HG03060 (cell line): ENCODE measurements at regions not wholly inside any gene's neighbourhood (a gene's known extent, or its start where the extent isn't known, plus 50 kb on each side); places are given as distances from the start of the nearest gene placed in this dataset.
"Not testable (repeated sequence)": the region's sequence is repeated elsewhere in the genome, so short reads cannot be mapped to it uniquely, and the experiment has no call there.

Experiments
- ATAC-seq: cut with Tn5 transposase; IDR thresholded peaks from one replicate; pipeline ENCODE4 v1.9.1; 2021; ENCODE audit warnings: low read depth, moderate number of reproducible peaks; ENCODE audit not compliant: unreplicated experiment

DNA sequence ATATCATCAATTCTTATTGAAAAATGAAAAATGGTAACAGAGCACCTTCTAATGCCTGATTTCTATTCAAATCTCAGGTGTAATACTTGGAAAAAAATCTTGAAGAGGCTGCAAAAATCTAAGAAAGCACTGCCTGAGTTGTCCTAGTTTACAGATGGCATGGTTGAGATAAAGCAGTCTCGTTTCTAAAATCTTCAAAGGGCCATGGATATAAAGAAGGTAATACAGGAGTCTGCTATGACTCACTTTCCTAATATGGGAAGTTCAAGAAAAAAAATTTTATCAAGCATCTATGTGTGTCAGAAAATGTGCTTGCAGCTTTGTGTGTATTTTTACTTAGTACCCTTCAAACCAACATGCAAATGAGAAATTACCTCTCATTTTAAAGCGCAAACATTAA, 163.3 kb downstream of the DMAC1 start:
- no peak for ATAC-seq

DNA sequence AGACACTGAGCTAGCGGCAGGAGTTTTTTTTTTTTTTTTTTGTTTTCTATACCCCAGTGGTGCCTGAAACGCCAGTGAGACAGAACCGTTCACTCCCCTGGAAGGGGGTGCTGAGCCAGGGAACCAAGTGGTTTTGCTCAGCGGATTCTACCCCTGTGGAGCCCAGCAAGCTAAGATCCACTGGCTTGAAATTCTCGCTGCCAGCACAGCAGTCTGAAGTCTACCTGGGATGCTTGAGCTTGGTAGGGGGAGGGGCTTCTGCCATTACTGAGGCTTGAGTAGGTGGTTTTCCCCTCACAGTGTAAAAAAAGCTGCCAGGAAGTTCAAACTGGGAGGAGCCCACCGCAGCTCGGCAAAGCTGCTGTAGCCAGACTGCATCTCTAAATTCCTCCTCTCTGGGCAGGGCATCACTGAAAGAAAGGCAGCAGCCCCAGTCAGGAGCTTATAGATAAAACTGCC, 173.0 kb downstream of the DMAC1 start:
- ATAC-seq = not testable (repeated sequence)

DNA sequence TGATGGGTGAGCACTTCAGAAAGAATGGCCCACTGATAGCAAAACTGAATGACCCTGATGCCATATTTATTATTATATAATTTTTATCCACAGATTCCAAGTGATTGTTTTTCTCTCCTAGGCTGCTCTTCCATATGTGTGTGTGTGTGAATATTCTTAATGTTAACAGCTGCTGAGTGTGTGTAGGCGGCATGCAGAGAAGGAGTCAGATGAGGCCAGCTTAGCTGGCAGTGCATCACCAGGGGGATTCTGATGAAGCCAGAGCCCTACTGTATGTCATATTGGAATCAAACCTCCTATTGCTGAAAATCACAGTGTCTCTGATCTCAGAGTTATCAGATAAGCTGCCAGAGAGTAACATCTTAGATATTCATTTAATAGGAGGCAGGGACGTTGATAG, 177.1 kb downstream of the DMAC1 start:
- no peak for ATAC-seq

DNA sequence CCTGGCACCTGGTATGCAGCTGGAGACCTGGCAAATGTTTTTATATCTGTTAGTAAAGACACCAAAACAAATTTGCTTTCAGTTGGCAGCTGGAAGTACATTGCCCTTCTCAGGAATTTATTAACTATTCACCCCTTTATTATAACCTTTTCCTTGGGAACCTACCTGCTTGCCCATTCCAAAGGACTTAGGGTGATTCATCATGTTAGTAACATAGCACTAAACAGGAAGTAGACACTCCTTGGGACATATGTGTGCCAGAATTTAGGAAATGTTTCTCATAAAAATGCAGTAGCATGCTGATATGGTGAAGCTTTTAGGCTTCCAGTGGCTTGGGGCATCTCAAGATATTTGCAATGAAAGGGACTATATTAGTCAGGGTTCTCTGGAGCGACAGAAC, 184.2 kb downstream of the DMAC1 start:
- ATAC-seq = no peak

DNA sequence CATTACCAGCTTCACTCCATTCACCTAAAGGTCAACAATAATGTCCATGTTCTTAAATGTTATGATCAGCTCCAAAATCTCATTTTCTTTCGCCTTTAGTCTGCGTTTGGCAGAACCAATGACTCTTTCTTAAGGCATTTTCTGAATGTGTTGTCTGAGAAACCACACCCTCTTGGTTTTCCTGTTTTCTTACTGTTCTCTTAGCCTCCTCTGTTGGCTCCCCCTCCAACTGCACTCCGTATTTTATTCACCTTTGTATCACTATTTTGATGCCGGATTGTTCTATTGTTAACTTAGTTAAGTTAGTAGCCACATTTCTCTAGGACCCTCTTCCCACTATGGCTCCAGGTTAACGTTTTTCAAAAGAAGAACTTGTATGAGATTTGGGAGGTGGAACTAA, 185.6 kb downstream of the DMAC1 start:
- no peak for ATAC-seq

DNA sequence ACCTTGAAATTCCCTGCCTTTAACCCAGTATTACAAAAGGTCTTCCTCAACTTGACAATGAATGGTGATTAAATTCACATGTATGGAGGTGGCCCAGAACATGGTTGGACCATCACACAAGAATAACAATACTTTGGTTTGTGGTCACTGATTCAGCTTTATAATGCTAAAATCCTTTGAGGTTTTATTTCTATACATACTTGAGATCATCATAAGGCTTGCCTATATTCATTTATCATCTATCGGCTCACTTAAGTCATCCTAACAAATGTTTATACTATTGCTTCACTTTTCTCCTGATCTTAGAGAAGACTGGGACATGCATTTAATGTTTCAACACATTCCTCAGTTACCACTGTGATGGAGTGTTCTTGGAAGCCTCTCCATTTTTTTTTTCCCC, 191.3 kb downstream of the DMAC1 start:
- no peak for ATAC-seq

DNA sequence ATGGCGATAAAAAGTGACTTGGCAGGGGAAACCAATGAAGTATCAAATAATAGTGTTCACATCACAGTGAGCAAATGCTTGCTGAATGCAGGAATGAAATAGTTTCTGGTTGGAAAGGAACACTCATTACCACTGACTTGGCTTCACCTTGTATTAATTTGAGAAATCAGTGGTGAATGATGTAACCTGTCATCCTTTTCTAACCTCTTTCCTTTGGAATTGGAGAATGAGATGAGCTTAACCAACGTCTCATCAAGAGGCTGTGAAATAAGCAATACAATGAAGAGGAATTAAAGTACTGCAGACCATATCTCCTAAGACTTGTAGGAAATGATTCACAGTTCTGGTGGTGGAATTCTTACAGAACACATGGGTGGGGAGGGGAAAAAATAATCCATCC, 192.2 kb downstream of the DMAC1 start:
- ATAC-seq = no peak

DNA sequence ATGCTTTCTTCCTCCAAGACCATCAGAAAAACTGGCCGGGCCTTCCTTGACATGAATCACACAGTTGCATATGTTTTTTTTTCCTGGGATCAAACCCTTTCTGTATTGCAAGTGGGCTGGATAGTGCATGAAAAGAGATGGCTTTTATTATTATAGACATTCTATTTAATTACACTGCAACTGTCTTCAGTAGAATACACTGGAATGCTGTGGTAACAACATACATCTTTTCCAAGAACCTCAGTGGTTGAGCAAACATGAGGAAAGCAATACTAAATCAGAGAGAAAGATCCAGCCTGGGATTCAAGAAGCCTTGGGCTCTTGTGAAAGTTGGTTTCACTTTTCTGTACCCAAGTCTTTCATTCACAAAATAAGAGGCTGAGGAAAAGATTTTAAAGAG, 193.0 kb downstream of the DMAC1 start:
- ATAC-seq = no peak

DNA sequence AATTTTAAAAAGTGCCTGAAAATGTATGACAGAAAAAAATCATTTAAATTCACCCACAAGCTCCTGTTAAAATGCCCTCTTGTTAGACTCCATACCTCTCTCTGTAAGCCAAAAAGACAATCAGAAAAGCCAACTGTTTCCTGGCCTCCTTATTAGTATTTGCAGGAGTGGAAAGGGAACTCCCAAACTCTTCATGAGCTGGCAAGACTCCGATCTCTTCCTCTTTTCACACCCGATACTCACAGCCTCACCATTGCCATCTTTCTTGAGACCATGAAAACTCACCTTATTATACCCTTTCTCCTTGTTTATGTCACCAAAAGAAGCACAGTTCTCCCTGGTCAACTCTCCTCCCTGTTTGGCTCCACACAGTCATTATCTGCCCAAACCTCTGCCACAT, 197.8 kb downstream of the DMAC1 start:
- no peak for ATAC-seq

DNA sequence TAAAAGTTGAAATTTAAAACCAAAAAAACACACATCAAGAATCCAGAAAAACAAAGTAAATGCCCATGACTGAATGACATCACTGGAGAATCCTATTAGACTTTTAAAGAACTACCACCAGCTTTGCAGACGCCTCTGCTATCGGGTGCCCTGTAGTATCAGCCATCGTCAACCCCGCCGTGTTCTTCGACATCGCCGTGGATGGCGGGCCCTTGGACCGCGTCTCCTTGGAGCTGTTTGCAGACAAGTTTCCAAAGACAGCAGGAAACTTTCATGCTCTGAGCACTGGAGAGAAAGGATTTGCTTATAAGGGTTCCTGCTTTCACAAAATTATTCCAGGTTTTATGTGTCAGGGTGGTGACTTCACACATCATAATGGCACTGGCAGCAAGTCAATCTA, 201.9 kb downstream of the DMAC1 start:
- no peak for ATAC-seq

DNA sequence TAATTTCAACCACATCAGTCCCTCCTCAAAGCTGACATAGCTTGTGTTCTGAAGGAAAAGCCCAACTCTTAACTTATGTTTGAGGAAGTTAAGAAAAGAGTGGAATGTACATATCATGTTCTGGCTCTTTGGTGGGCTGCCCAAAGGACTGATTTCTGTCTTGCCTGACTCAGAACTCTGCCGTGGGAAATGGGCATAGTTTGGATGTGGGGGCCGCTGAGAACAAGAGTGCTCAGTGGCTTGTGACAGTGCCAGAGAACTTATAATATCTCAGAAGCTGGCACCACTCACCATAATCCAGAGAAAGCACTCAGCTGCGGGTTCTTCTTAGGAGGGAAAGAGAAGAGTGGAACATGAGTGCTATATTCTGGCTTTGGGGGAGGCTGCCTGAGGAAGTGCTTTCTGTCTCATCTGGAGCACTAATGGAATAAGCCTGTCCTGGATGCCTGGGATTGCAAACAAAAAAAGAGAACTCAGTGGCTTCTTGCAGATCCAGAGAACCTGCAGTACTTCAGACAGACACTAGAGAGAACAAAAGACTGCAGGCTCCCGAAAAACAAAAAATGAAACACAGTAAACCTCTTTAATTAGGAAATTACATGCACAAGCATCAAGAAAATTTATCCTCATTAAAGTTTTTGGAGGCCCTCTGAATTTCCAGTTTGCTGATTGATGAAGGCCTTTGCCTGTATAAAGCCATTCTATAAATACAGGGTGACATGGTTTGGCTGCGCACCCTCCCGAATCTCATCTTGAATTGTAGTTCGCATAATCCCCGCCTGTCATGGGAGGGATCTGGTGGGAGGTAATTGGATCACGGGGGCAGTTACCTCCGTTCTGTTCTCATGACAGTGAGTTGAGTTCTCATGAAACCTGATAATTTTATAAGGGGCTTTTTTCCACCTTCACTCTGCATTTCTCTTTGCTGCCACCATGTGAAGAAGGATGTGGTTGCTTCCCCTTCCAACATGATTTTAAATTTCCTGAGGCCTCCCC, 207.0 kb downstream of the DMAC1 start:
- no peak for ATAC-seq

DNA sequence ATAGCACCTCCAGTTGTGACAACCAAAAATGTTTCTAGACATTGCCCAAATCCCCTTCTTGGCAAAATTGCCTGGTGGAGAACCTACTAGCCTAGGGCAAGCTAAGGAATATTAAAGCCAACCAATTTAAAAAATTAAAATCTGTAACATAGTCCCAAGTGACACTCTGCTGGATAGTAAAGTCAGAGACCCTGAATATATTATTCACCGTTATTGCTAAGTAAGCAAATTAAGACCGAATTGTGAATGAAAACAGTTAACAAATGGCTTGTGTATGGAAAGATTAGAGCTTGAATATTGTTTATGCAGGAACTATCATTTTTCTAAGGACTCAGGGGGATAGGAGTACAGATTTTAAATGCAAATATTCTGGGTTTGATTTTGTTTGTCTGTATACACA, 208.1 kb downstream of the DMAC1 start:
- ATAC-seq = no peak

DNA sequence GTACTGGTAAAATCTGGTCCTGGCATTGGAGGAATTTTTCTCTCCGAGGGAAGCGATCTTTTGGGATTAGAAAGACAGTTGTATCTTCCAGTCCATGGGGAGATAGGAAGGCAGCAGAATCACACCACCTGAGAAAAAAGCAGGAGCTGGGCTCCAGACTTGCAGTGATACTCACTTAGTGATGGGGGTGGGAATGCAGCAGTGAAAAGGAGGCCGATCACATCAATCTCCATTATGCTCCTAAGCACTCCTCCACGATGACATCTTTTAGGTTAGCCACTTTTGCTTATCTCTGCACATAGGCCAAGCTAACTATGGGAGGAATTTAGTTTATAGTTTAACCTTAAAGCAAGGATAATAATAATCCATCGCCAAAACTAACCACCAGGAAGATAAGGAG, 219.0 kb downstream of the DMAC1 start:
- no peak for ATAC-seq

DNA sequence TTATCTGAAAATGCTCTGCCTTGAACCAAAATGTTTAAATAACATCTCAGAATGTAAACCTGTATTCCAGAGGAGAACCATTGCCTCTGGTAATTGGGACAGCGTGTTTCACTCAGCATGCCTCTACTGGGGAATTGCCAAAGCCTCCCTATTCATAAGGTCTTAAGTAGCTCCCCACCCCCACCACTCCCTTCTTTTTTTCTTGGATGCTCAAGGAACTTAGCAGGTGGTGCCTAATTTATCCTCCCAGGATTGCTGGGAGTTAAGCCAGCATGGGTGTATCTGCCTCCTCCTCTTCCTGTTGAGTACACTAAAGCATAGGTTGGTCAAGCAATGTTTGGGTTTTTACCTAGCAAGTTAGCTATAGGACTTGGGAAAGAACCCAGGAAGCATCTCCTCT, 220.2 kb downstream of the DMAC1 start:
- no peak for ATAC-seq

DNA sequence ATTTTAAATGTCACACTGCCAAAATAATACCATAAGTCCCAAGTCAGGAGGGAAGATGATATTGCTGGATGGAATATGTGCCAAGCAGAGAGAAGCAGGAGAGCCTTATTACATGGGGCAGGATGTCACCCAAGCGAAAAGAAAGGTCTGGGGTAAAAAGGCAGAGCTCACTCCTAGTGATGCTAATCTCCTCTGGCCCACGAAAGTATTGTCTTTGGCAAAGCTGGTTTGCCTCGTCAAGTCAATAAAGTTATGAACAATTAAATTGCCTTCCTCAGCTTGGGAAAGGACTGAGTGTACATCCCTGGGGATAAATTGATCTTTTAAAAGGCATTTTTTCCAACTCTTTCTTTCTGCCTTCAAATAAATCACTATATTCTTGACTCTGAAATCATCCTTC, 220.6 kb downstream of the DMAC1 start:
- ATAC-seq = no peak

DNA sequence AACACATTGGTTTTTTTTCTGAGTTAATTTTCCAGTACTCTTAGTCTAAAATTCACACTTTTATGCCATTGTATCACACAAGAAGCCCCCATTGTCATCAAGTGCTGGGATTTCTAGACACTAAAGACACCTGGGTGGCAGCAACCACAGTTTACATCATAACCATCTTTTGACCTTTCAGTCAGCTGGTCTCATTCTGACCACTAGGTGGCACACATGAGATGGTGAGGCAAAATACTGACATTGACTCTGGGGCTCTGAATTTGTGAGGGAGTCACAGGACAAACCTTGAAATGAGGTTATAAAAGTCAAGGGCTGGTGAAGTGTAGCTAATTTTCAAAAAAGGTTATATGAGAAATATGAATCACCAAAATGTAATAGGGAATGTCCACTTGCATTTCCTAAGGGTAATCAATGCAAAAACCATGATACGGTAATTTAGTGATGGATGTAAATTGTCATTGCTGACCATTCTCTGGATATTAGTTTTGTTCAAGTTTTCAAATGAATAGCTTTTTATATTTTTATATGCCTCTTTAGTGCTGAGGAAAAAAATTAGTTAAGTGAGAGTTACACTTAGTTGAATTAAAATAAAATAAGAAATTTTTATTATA, 229.4 kb downstream of the DMAC1 start:
- ATAC-seq = peak; percentile 68

DNA sequence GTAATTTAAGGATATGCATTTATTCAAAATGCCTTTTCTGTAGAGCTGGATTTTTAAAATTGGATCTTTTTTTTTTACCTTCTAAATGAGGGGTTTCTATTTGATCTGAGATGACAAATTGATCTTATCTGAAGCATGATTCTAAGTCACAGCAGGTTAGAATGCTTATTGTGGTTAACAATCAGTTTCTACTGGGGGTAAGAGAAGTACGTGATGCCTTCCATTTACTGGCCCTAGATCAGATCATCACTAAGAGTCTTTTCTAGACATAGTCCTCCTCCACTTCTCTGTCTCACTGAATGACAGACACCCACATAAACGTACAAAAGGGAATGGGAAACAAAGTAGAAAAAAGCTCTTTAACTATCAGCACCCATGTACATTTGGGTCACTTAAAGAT, 231.9 kb downstream of the DMAC1 start:
- ATAC-seq = no peak

DNA sequence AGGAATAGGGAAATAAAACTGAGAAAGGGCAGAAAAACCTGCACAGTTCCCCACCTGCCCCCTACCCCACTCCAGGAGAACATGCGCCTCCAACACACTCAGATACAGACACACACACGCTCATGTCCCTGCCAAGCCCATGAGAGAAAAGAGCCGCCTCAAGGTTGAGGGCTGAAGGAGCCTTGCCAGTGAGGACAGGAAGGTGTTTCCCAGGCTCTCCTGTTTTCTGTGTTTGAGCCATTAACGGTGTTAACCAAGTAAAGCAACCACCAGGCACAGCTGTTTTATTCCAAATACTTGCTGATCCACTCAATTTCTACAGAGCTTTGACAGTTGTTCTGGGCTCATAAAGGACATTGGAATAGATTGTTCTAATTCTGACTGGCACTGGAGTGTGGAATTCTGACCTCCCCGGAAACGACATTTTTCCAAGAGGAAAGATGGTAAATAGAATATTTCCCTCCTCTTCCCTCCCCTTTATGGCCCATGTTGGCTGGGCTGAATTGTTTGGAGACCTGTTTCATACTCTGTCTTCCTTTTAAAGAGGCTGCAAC, 238.0 kb downstream of the DMAC1 start:
- ATAC-seq = no peak

DNA sequence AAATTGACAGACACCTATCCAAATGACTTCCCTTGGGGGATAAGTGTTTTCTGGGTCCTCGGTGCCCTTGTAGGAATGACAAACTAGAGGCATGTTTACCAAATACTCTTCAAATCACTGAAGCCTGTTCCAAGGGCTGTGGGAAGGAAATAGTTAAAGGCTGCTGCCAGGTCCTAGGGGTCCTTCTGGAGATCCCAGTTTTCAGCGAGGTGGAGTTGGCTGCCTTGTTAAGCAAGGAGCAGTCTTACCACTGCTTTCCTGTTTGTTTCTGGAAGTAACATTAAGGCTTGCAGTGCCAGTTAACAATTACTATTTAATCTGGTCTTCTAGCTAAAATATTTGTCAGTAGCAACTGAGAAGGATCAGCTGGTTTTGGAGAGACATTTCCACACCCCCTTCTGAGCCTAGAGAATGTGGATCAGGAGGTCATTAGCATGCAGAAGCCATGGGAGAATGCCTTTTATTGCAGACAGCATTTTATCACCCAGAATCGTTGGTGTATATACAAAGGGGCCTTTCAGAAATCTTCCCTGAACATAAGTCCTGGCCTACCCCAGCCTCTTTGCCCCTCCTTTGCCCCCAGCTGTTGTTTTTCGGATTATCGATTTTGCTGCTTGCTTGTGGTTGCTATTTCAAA, 238.8 kb downstream of the DMAC1 start:
- ATAC-seq = no peak

DNA sequence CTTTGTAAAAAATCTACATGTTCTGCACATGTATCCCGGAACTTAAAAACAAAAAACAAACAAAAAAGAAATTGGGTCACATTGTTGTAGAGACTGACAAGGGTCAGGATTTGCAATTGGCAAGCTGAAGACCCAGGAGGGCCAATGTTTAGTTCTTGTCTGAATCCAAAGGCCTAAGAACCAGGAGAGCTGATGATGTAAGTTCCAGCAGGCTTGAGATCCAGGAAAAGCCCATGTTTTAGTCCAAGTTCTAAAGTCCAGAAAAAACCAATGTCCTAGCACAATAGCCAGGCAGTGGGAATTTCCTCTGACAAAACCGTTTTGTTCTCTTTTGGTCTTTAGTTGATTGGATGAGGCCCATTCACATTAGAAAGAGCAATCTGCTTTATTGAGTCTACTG, 244.9 kb downstream of the DMAC1 start:
- no peak for ATAC-seq

DNA sequence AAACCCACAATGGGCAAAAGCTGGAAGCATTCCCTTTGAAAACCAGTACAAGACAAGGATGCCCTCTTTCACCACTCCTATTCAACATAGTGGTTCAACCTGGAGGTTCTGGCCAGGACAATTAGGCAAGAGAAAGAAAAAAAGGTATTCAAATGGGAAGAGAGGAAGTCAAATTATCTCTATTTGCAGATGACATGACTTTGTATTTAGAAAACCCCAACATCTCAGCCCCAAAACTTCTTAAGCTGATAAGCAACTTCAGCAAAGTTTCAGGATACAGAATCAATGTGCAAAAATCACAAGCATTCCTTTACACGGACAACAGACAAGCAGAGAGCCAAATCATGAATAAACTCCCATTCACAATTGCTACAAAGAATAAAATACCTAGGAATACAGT, 246.9 kb downstream of the DMAC1 start:
- not testable (repeated sequence) for ATAC-seq
